GM21529 (cell line): ENCODE measurements at regions not wholly inside any gene's neighbourhood (a gene's known extent, or its start where the extent isn't known, plus 50 kb on each side); places are given as distances from the start of the nearest gene placed in this dataset.
A peak's percentile ranks its signal among the peaks of the same experiment; 100 is the strongest.
"Not testable (repeated sequence)": the region's sequence is repeated elsewhere in the genome, so short reads cannot be mapped to it uniquely, and the experiment has no call there.

Source experiments
- ATAC-seq: cut with Tn5 transposase; IDR thresholded peaks from one replicate; pipeline ENCODE4 v1.9.1; 2021; ENCODE audit not compliant: unreplicated experiment

GRCh38 chr7:67301667-67302066, 305.0 kb downstream of the TYW1 start:
- no peak for ATAC-seq

- ATAC-seq: peak; percentile 83
These were observed 305.7 kb downstream of the TYW1 start for GRCh38 chr7:67302113-67303039.

- ATAC-seq: not testable (repeated sequence)
These were observed 308.2 kb downstream of the TYW1 start for GRCh38 chr7:67304846-67305245.

- ATAC-seq: no peak
These were observed 309.7 kb downstream of the TYW1 start for GRCh38 chr7:67306331-67306730.

GRCh38 chr7:67309764-67310549, 313.3 kb downstream of the TYW1 start:
- ATAC-seq: no peak

- ATAC-seq: no peak
These were observed 315.3 kb downstream of the TYW1 start for GRCh38 chr7:67311901-67312300.

- no peak for ATAC-seq
These were observed 316.6 kb downstream of the TYW1 start for GRCh38 chr7:67313213-67313612.

GRCh38 chr7:67316902-67317301, 320.3 kb downstream of the TYW1 start:
- ATAC-seq: not testable (repeated sequence)

GRCh38 chr7:67328257-67328656, 331.6 kb downstream of the TYW1 start:
- not testable (repeated sequence) for ATAC-seq

GRCh38 chr7:67335165-67335564, 338.5 kb downstream of the TYW1 start:
- ATAC-seq: not testable (repeated sequence)

- not testable (repeated sequence) for ATAC-seq
These were observed 339.0 kb downstream of the TYW1 start for GRCh38 chr7:67335663-67336062.

- ATAC-seq: not testable (repeated sequence)
These were observed 341.9 kb downstream of the TYW1 start for GRCh38 chr7:67338545-67338944.

GRCh38 chr7:67341153-67341768, 344.6 kb downstream of the TYW1 start:
- ATAC-seq: no peak

- no peak for ATAC-seq
These were observed 346.5 kb downstream of the TYW1 start for GRCh38 chr7:67343114-67343513.

GRCh38 chr7:67343572-67343971, 346.9 kb downstream of the TYW1 start:
- no peak for ATAC-seq

GRCh38 chr7:67344481-67345193, 348.0 kb downstream of the TYW1 start:
- ATAC-seq: no peak

GRCh38 chr7:67346126-67346525, 349.5 kb downstream of the TYW1 start:
- ATAC-seq: no peak

GRCh38 chr7:67346876-67347275, 350.2 kb downstream of the TYW1 start:
- no peak for ATAC-seq

- ATAC-seq: no peak
These were observed 351.5 kb downstream of the TYW1 start for GRCh38 chr7:67348171-67348570.

- ATAC-seq: not testable (repeated sequence)
These were observed 361.0 kb downstream of the TYW1 start for GRCh38 chr7:67357653-67358052.

- ATAC-seq: not testable (repeated sequence)
These were observed 361.7 kb downstream of the TYW1 start for GRCh38 chr7:67358316-67358715.
